Keratinocyte (primary cell): ENCODE measurements at regions not wholly inside any gene's neighbourhood (a gene's known extent, or its start where the extent isn't known, plus 50 kb on each side); places are given as distances from the start of the nearest gene placed in this dataset.

Experiments used
- DNase-seq: peaks from one replicate; pipeline ENCODE4 v3.0.0-alpha.2; 2011; ENCODE audit warnings: low read depth, missing footprints, low spot score
- FAIRE-seq: peaks from 2 replicates; lab custom pipeline; 2011; peaks lifted over from hg19 to GRCh38; lab: Jason Lieb, UNC
- H2AFZ ChIP-seq: 2 replicates; pipeline ENCODE4 v1.6.0; 2012; ENCODE audit warnings: low read length, control low read depth, inconsistent platforms; ENCODE audit not compliant: control insufficient read depth
- H3K27ac ChIP-seq: 2 replicates; pipeline ENCODE4 v1.5.1; 2011; ENCODE audit warnings: low read length; ENCODE audit not compliant: control insufficient read depth, insufficient read depth
- H3K27me3 ChIP-seq: 3 replicates; pipeline ENCODE4 v1.6.0; 2011; ENCODE audit warnings: low read length; ENCODE audit not compliant: control insufficient read depth, insufficient read depth; ENCODE audit errors: extremely low read depth
- H3K36me3 ChIP-seq, 2 experiments: 2 replicates in 1 of 2; 3 replicates in 1 of 2; pipeline ENCODE4 v1.5.1; 2011; ENCODE audit warnings: low read length in 2 of 2, mild to moderate bottlenecking in 1 of 2; ENCODE audit not compliant: control insufficient read depth in 2 of 2, insufficient read depth in 2 of 2; ENCODE audit errors: extremely low read depth in 1 of 2
- H3K4me1 ChIP-seq: 3 replicates; pipeline ENCODE4 v1.5.1; 2011; ENCODE audit warnings: low read length; ENCODE audit not compliant: control insufficient read depth, insufficient read depth; ENCODE audit errors: extremely low read depth
- H3K4me2 ChIP-seq: 3 replicates; pipeline ENCODE4 v1.6.0; 2011; ENCODE audit warnings: low read depth, low read length; ENCODE audit not compliant: control insufficient read depth, insufficient read depth; ENCODE audit errors: extremely low read depth
- H3K4me3 ChIP-seq, 3 experiments: fragments of 200-600 bp in 1 of 3; sonication (generic) in 1 of 3; 2 replicates in 2 of 3; 3 replicates in 1 of 3; pipeline ENCODE4 v1.5.1; 2011 to 2016; ENCODE audit warnings: low read length in 3 of 3, mild to moderate bottlenecking in 3 of 3, control low read depth in 2 of 3, inconsistent platforms in 1 of 3, low read depth in 1 of 3, mixed read lengths in 1 of 3, mixed run types in 1 of 3, moderate library complexity in 1 of 3; ENCODE audit not compliant: control insufficient read depth in 2 of 3, insufficient read depth in 2 of 3; ENCODE audit errors: extremely low read depth in 1 of 3
- H3K79me2 ChIP-seq: 2 replicates; pipeline ENCODE4 v1.6.0; 2012; ENCODE audit warnings: low read length; ENCODE audit not compliant: control insufficient read depth, insufficient read depth
- H3K9ac ChIP-seq: 3 replicates; pipeline ENCODE4 v1.6.0; 2011; ENCODE audit warnings: low read length; ENCODE audit not compliant: control insufficient read depth, insufficient read depth; ENCODE audit errors: extremely low read depth
- H3K9me1 ChIP-seq: 3 replicates; pipeline ENCODE4 v1.6.0; 2011; ENCODE audit warnings: low read length; ENCODE audit not compliant: control insufficient read depth, insufficient read depth; ENCODE audit errors: extremely low read depth
- H3K9me3 ChIP-seq: 2 replicates; pipeline ENCODE4 v1.5.1; 2012; ENCODE audit warnings: low read depth, low read length; ENCODE audit not compliant: control insufficient read depth
- H4K20me1 ChIP-seq: 3 replicates; pipeline ENCODE4 v1.6.0; 2011; ENCODE audit warnings: low read length; ENCODE audit not compliant: control insufficient read depth, insufficient read depth; ENCODE audit errors: extremely low read depth
- CTCF ChIP-seq, 3 experiments: IDR thresholded peaks in 1 of 3; conservative IDR thresholded peaks in 1 of 3; optimal IDR thresholded peaks in 1 of 3; 2 replicates in 2 of 3; 3 replicates in 1 of 3; pipeline versions ENCODE3 to v1.5.1; 2011; ENCODE audit warnings: low read length in 3 of 3, mild to moderate bottlenecking in 3 of 3, moderate library complexity in 2 of 3, control low read depth in 1 of 3, inconsistent platforms in 1 of 3; ENCODE audit not compliant: insufficient read depth in 2 of 3; ENCODE audit errors: extremely low read depth in 1 of 3
- EZH2 ChIP-seq: IDR thresholded peaks from one replicate; pipeline ENCODE4 v1.6.1; 2012; ENCODE audit warnings: inconsistent platforms, mild to moderate bottlenecking, low read length, moderate library complexity
- dilution Hi-C: fragments of 300-500 bp; cut with MboI; formaldehyde crosslinking; loops from one replicate; pipeline ENCODE4 v1.7.0; 2020; ENCODE audit warnings: low sequenced_read_pairs; ENCODE audit not compliant: extremely low pct_ligation_motif_present

GRCh38 chr7:52026140-52026539, 709.5 kb upstream of the COBL start:
- no peak overlapping the region for H3K27ac ChIP-seq
- FAIRE-seq (no peak), DNase-seq (no peak)
- H3K9ac ChIP-seq: no peak overlapping the region
- H3K36me3 ChIP-seq: no peaks in the 10 kb centered on the region
- dilution Hi-C loops: no loop called here
- H4K20me1 ChIP-seq: no peaks in the 10 kb centered on the region
- no peak overlapping the region for H3K4me2 ChIP-seq
- H2AFZ ChIP-seq: no peak overlapping the region
- TF ChIP-seq CTCF (optimal IDR thresholded peaks at IDR 0.05 in 1 of 3, IDR thresholded peaks at IDR 0.05 in 1 of 3, conservative IDR thresholded peaks at IDR 0.05 in 1 of 3; ENCODE audit: extremely low read depth in 1 of 3, insufficient read depth in 2 of 3, low read length in 3 of 3): no peak
- TF ChIP-seq EZH2: no peak
- H3K27me3 ChIP-seq: no peaks in the 10 kb centered on the region
- no peaks in the 10 kb centered on the region for H3K9me3 ChIP-seq
- H3K9me1 ChIP-seq: no peaks in the 10 kb centered on the region
- H3K4me3 ChIP-seq: no peak overlapping the region
- H3K4me1 ChIP-seq: no peaks in the 10 kb centered on the region
- no peaks in the 10 kb centered on the region for H3K79me2 ChIP-seq

DNA sequence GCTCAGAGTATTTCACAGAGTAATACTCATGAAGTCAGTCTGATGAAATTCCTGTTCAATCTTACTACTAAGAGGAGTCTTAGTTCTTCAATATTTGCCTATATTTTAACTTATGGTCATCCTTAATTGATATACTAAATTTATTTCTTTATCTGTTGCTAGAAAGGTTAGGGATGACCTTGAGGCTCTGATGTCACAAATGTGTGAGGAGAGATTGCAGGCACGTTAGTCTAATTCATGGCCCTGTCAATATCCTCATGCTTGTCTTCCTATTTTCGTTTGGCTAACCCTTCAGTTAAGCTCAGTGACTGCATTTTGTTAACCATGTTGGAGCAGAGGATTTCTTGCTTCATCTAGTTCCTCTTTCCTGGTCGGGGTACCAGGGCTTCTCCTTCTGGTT, 704.7 kb upstream of the COBL start:
- H3K4me3 ChIP-seq: no peak overlapping the region
- no peaks in the 10 kb centered on the region for H3K9me1 ChIP-seq
- no peaks in the 10 kb centered on the region for H3K4me1 ChIP-seq
- no peaks in the 10 kb centered on the region for H3K27me3 ChIP-seq
- no peak overlapping the region for H2AFZ ChIP-seq
- H3K9me3 ChIP-seq: no peaks in the 10 kb centered on the region
- no peaks in the 10 kb centered on the region for H3K79me2 ChIP-seq
- no peak for TF ChIP-seq EZH2
- TF ChIP-seq CTCF (optimal IDR thresholded peaks at IDR 0.05 in 1 of 3, IDR thresholded peaks at IDR 0.05 in 1 of 3, conservative IDR thresholded peaks at IDR 0.05 in 1 of 3; ENCODE audit: extremely low read depth in 1 of 3, insufficient read depth in 2 of 3, low read length in 3 of 3): no peak
- H3K27ac ChIP-seq: no peak overlapping the region
- H3K9ac ChIP-seq: no peak overlapping the region
- dilution Hi-C loops: no loop called here
- no peaks in the 10 kb centered on the region for H4K20me1 ChIP-seq
- H3K4me2 ChIP-seq: no peak overlapping the region
- no peaks in the 10 kb centered on the region for H3K36me3 ChIP-seq
- FAIRE-seq (no peak), DNase-seq (no peak)
